HG02840 (cell line): ENCODE measurements at regions not wholly inside any gene's neighbourhood (a gene's known extent, or its start where the extent isn't known, plus 50 kb on each side); places are given as distances from the start of the nearest gene placed in this dataset.
"Not testable (repeated sequence)": the region's sequence is repeated elsewhere in the genome, so short reads cannot be mapped to it uniquely, and the experiment has no call there.

Source experiments
- ATAC-seq: cut with Tn5 transposase; IDR thresholded peaks from one replicate; pipeline ENCODE4 v1.9.1; 2021; ENCODE audit warnings: mild to moderate bottlenecking, moderate library complexity, moderate number of reproducible peaks; ENCODE audit not compliant: unreplicated experiment, low FRiP score

- not testable (repeated sequence) for ATAC-seq
Observed at GRCh38 chr2:12926641-12927040, 209.9 kb downstream of the TRIB2 start.

- no peak for ATAC-seq
Observed at GRCh38 chr2:12928197-12928774, 211.6 kb downstream of the TRIB2 start.

- no peak for ATAC-seq
Observed at GRCh38 chr2:12928775-12929401, 212.2 kb downstream of the TRIB2 start.

GRCh38 chr2:12929758-12930157, 213.0 kb downstream of the TRIB2 start:
- ATAC-seq = no peak

GRCh38 chr2:12930391-12930790, 213.7 kb downstream of the TRIB2 start:
- no peak for ATAC-seq

GRCh38 chr2:12931186-12931844, 214.6 kb downstream of the TRIB2 start:
- ATAC-seq = no peak

GRCh38 chr2:12932192-12932591, 215.5 kb downstream of the TRIB2 start:
- ATAC-seq = no peak

- no peak for ATAC-seq
Observed at GRCh38 chr2:12934146-12934756, 217.5 kb downstream of the TRIB2 start.

- ATAC-seq = no peak
Observed at GRCh38 chr2:12935222-12935621, 218.5 kb downstream of the TRIB2 start.

- no peak for ATAC-seq
Observed at GRCh38 chr2:12935796-12936195, 219.1 kb downstream of the TRIB2 start.

- no peak for ATAC-seq
Observed at GRCh38 chr2:12941203-12941602, 224.5 kb downstream of the TRIB2 start.

- no peak for ATAC-seq
Observed at GRCh38 chr2:12948231-12948960, 231.7 kb downstream of the TRIB2 start.

- ATAC-seq = no peak
Observed at GRCh38 chr2:12948961-12949353, 232.2 kb downstream of the TRIB2 start.

- ATAC-seq = no peak
Observed at GRCh38 chr2:12949406-12949805, 232.7 kb downstream of the TRIB2 start.

GRCh38 chr2:12950174-12950573, 233.4 kb downstream of the TRIB2 start:
- ATAC-seq = no peak

GRCh38 chr2:12950957-12951656, 234.4 kb downstream of the TRIB2 start:
- no peak for ATAC-seq

- no peak for ATAC-seq
Observed at GRCh38 chr2:12951657-12951973, 234.9 kb downstream of the TRIB2 start.

GRCh38 chr2:12953596-12953995, 236.9 kb downstream of the TRIB2 start:
- no peak for ATAC-seq

- no peak for ATAC-seq
Observed at GRCh38 chr2:12955864-12956263, 239.1 kb downstream of the TRIB2 start.

- ATAC-seq = no peak
Observed at GRCh38 chr2:12957251-12957650, 240.5 kb downstream of the TRIB2 start.
